ENCODE measurements at regions not wholly inside any gene's neighbourhood (a gene's known extent, or its start where the extent isn't known, plus 50 kb on each side); places are given as distances from the start of the nearest gene placed in this dataset.

GRCh38 chr12:39227218-39227617 is 215.7 kb downstream of the KIF21A start:
- H3K36me3 ChIP-seq: no peaks in the 10 kb centered on the region
- ATAC-seq (no peak), DNase-seq (no peak)
- H3K4me3 ChIP-seq: no peak overlapping the region
- no peaks in the 10 kb centered on the region for H3K9me3 ChIP-seq
- no peaks in the 10 kb centered on the region for H3K4me1 ChIP-seq
- H3K27me3 ChIP-seq: no peaks in the 10 kb centered on the region
- no peak overlapping the region for H3K27ac ChIP-seq
- no peak for TF ChIP-seq CTCF (IDR thresholded peaks at IDR 0.05)
- intact Hi-C loops (cut with DNase I): no loop called here

- no peaks in the 10 kb centered on the region for H3K36me3 ChIP-seq
- ATAC-seq (no peak), DNase-seq (no peak)
- no peaks in the 10 kb centered on the region for H3K4me1 ChIP-seq
- TF ChIP-seq CTCF (IDR thresholded peaks at IDR 0.05): no peak
- no peaks in the 10 kb centered on the region for H3K27me3 ChIP-seq
- H3K9me3 ChIP-seq: no peaks in the 10 kb centered on the region
- no peak overlapping the region for H3K27ac ChIP-seq
- intact Hi-C loops (cut with DNase I): no loop called here
- no peak overlapping the region for H3K4me3 ChIP-seq
Measured at GRCh38 chr12:39224971-39225370, 217.9 kb downstream of the KIF21A start.

DNA sequence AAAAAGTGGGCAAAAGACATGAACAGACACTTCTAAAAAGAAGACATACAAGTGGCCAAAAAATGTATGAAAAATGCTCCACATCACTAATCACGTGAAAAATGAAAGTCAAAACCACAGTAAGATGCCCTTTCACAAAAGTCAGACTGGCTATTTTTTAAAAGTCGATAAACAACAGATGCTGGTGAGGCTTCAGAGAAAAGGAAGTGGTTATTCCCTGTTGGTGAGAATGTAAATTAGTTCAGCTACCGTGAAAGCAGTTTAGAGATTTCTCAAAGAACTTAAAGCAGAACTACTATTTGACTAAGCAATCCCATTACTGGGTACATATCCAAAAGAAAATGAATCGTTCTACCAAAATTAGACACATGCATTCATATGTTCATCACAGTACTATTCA is 237.0 kb downstream of the KIF21A start:
- no peaks in the 10 kb centered on the region for H3K9me3 ChIP-seq
- ATAC-seq (no peak), DNase-seq (no peak)
- intact Hi-C loops (cut with DNase I): no loop called here
- H3K36me3 ChIP-seq: no peaks in the 10 kb centered on the region
- no peaks in the 10 kb centered on the region for H3K4me1 ChIP-seq
- no peaks in the 10 kb centered on the region for H3K27me3 ChIP-seq
- no peak overlapping the region for H3K27ac ChIP-seq
- no peak overlapping the region for H3K4me3 ChIP-seq
- no peak for TF ChIP-seq CTCF (IDR thresholded peaks at IDR 0.05)

- no peaks in the 10 kb centered on the region for H3K4me1 ChIP-seq
- ATAC-seq (no peak), DNase-seq (no peak)
- H3K9me3 ChIP-seq: no peaks in the 10 kb centered on the region
- intact Hi-C loops (cut with DNase I): no loop called here
- H3K27me3 ChIP-seq: no peaks in the 10 kb centered on the region
- H3K4me3 ChIP-seq: no peak overlapping the region
- no peak overlapping the region for H3K27ac ChIP-seq
- no peaks in the 10 kb centered on the region for H3K36me3 ChIP-seq
- TF ChIP-seq CTCF (IDR thresholded peaks at IDR 0.05): no peak
Measured at GRCh38 chr12:39199351-39199750, 243.6 kb downstream of the KIF21A start.

DNA sequence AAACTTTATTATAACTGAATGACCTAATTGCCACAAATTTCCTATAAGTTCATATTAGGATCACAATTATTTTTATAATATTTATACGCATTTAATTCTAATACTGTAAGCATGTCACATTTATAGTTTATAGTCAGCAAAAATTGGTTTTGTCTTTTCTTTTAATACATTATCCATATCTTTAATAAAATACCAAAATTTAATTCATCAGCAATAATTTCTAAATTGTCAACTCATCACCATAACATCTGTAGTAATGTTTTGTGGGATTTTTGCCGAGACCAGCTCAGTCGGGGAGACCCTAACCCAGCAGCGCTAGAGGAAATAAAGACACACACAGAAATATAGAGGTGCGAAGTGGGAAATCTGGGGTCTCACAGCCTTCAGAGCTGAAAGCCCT is 254.2 kb downstream of the KIF21A start:
- H3K27ac ChIP-seq: no peak overlapping the region
- H3K4me3 ChIP-seq: no peak overlapping the region
- no peaks in the 10 kb centered on the region for H3K36me3 ChIP-seq
- DNase-seq (no peak), ATAC-seq (no peak)
- H3K4me1 ChIP-seq: no peaks in the 10 kb centered on the region
- no peaks in the 10 kb centered on the region for H3K9me3 ChIP-seq
- H3K27me3 ChIP-seq: no peaks in the 10 kb centered on the region
- TF ChIP-seq CTCF (IDR thresholded peaks at IDR 0.05): no peak
- intact Hi-C loops (cut with DNase I): no loop called here

- no peaks in the 10 kb centered on the region for H3K36me3 ChIP-seq
- no peak overlapping the region for H3K4me3 ChIP-seq
- H3K27ac ChIP-seq: no peak overlapping the region
- no peaks in the 10 kb centered on the region for H3K27me3 ChIP-seq
- intact Hi-C loops (cut with DNase I): no loop called here
- TF ChIP-seq CTCF (IDR thresholded peaks at IDR 0.05): no peak
- ATAC-seq: no peak
- no peaks in the 10 kb centered on the region for H3K9me3 ChIP-seq
- H3K4me1 ChIP-seq: no peaks in the 10 kb centered on the region
- DNase-seq: no peak
Measured at GRCh38 chr12:39186744-39187143, 256.2 kb downstream of the KIF21A start.
